ENCODE measurements at regions not wholly inside any gene's neighbourhood (a gene's known extent, or its start where the extent isn't known, plus 50 kb on each side); places are given as distances from the start of the nearest gene placed in this dataset.

- in situ Hi-C loops (cut with MboI; ENCODE audit: low sequenced_read_pairs, unreplicated experiment): no loop called here
- TF ChIP-seq, protein P1, sequence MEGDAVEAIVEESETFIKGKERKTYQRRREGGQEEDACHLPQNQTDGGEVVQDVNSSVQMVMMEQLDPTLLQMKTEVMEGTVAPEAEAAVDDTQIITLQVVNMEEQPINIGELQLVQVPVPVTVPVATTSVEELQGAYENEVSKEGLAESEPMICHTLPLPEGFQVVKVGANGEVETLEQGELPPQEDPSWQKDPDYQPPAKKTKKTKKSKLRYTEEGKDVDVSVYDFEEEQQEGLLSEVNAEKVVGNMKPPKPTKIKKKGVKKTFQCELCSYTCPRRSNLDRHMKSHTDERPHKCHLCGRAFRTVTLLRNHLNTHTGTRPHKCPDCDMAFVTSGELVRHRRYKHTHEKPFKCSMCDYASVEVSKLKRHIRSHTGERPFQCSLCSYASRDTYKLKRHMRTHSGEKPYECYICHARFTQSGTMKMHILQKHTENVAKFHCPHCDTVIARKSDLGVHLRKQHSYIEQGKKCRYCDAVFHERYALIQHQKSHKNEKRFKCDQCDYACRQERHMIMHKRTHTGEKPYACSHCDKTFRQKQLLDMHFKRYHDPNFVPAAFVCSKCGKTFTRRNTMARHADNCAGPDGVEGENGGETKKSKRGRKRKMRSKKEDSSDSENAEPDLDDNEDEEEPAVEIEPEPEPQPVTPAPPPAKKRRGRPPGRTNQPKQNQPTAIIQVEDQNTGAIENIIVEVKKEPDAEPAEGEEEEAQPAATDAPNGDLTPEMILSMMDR (IDR thresholded peaks at IDR 0.05; ENCODE audit: borderline replicate concordance, control extremely low read depth, extremely low read depth, insufficient read depth, missing control alignments): no peak
- DNase-seq (ENCODE audit: low spot score): no peak
Observed at GRCh38 chr4:14926368-14926767, 75.9 kb upstream of the CPEB2 start.

- DNase-seq (ENCODE audit: low spot score): no peak
- TF ChIP-seq, protein P1 (IDR thresholded peaks at IDR 0.05; ENCODE audit: borderline replicate concordance, control extremely low read depth, extremely low read depth, insufficient read depth, missing control alignments): no peak
- in situ Hi-C loops (cut with MboI; ENCODE audit: low sequenced_read_pairs, unreplicated experiment): no loop called here
Observed at GRCh38 chr4:14928035-14928434, 74.2 kb upstream of the CPEB2 start.

GRCh38 chr4:14929669-14930068 lies 72.6 kb upstream of the CPEB2 start:
- TF ChIP-seq, protein P1 (IDR thresholded peaks at IDR 0.05; ENCODE audit: borderline replicate concordance, control extremely low read depth, extremely low read depth, insufficient read depth, missing control alignments): no peak
- in situ Hi-C loops (cut with MboI; ENCODE audit: low sequenced_read_pairs, unreplicated experiment): no loop called here
- DNase-seq (ENCODE audit: low spot score): no peak

DNA sequence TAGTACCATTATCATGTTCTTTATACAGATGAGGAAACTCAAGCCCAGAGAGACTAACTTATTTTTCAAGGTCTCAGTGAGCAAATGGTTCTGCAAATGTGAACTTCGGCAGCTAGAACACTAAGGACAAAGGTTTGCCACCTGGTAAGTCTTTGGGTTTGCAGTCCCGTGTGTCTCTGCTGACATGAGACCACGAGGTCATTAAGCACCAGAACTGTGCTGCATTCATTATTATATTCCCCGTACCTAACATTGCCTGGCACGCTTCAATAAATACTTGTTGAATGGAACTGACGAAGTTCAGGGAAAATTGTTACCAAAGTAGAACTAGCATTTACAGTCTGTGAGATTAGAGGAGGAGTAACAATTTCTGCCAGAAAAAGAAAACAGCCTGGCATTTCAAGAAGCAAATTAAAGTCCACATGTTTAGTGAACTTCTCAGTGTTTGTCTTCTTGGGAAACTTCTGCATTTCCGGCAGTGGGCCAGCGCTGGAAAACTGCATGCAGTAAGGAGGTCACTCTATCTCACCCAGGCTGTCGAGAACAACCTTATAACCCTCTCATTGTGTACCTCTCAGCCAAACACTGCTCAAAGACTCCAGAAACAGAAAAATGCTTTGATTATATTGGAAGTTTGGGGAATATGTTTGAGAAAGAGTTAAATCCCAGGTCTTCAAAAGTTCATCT lies 67.4 kb upstream of the CPEB2 start:
- TF ChIP-seq, protein P1 (IDR thresholded peaks at IDR 0.05; ENCODE audit: borderline replicate concordance, control extremely low read depth, extremely low read depth, insufficient read depth, missing control alignments): no peak
- no peak for DNase-seq (ENCODE audit: low spot score)
- in situ Hi-C loops (cut with MboI; ENCODE audit: low sequenced_read_pairs, unreplicated experiment): no loop called here

- DNase-seq (ENCODE audit: low spot score): no peak
- in situ Hi-C loops (cut with MboI; ENCODE audit: low sequenced_read_pairs, unreplicated experiment): no loop called here
- TF ChIP-seq, protein P1 (IDR thresholded peaks at IDR 0.05; ENCODE audit: borderline replicate concordance, control extremely low read depth, extremely low read depth, insufficient read depth, missing control alignments): no peak
Observed at GRCh38 chr4:14943749-14944148, 58.5 kb upstream of the CPEB2 start.

DNA sequence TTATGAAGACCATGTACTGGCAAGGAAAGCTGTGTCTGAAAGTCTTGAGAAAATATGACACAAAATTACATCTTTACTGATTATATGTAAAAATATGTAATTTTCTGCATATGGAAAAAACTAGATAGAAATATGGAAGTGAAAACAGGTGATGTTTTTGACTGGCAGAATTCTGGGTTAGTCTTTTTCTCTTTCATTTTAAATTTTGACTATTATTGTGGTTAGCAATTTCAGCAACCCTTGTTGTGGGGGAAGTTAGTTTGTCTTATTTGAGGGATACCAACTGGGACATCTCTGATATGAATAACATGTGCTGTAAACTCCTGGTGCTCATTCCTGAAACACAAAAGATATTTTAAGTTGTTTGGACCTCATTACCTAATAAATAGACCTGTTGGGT lies 49.9 kb upstream of the CPEB2 start:
- TF ChIP-seq, protein P1 (IDR thresholded peaks at IDR 0.05; ENCODE audit: borderline replicate concordance, control extremely low read depth, extremely low read depth, insufficient read depth, missing control alignments): no peak
- DNase-seq (ENCODE audit: low spot score): no peak
- in situ Hi-C loops (cut with MboI; ENCODE audit: low sequenced_read_pairs, unreplicated experiment): no loop called here
